Esophagus muscularis mucosa (tissue), 4 donors: ENCODE measurements at regions not wholly inside any gene's neighbourhood (a gene's known extent, or its start where the extent isn't known, plus 50 kb on each side); places are given as distances from the start of the nearest gene placed in this dataset.

Experiments used
- DNase-seq: peaks from one replicate; pipeline ENCODE4 v3.0.0-alpha.2; 2017; ENCODE audit errors: extremely low spot score
- H3K27ac ChIP-seq, 4 donors: fragments of 200-600 bp; sonication (generic); replicated peaks in 1 of 4; 1 replicate in 3 of 4; 2 replicates in 1 of 4; pipeline ENCODE4 v1.5.1; 2016 to 2019; ENCODE audit warnings: mild to moderate bottlenecking in 1 of 4
- H3K27me3 ChIP-seq, 4 donors: fragments of 200-600 bp; sonication (generic); one replicate each; pipeline versions ENCODE4 v1.5.1 to v1.6.0; 2016 to 2019
- H3K36me3 ChIP-seq, 4 donors: fragments of 200-600 bp; sonication (generic); one replicate each; pipeline ENCODE4 v1.5.1; 2016 to 2019
- H3K4me1 ChIP-seq, 4 donors: fragments of 200-600 bp; sonication (generic); one replicate each; pipeline ENCODE4 v1.5.1; 2016 to 2019
- H3K4me3 ChIP-seq, 4 donors: fragments of 200-600 bp; sonication (generic); 1 replicate in 2 of 4; 2 replicates in 2 of 4; pipeline ENCODE4 v1.5.1; 2016 to 2019; ENCODE audit warnings: mild to moderate bottlenecking in 4 of 4, moderate library complexity in 1 of 4
- H3K9me3 ChIP-seq, 4 donors: fragments of 200-600 bp; sonication (generic); 1 replicate in 3 of 4; 2 replicates in 1 of 4; pipeline ENCODE4 v1.5.1; 2016 to 2019
- EP300 ChIP-seq: sonication (generic); formaldehyde crosslinking; IDR thresholded peaks from one replicate; pipeline ENCODE4 v1.6.1; 2017; ENCODE audit warnings: antibody characterized with exemption
- POLR2A ChIP-seq: fragments of 450-650 bp; IDR thresholded peaks from one replicate; pipeline ENCODE4 v1.6.1; 2017; ENCODE audit warnings: antibody characterized with exemption, moderate library complexity, mild to moderate bottlenecking, low read depth
- POLR2AphosphoS5 ChIP-seq, 2 donors: sonication (generic); formaldehyde crosslinking; IDR thresholded peaks; one replicate each; pipeline ENCODE4 v1.6.1; 2017; ENCODE audit warnings: antibody characterized with exemption in 2 of 2
- WGBS: methylation state at CpG from one replicate; pipeline ENCODE4 v1.1.5; 2018; 5-methylcytosine and 5-hydroxymethylcytosine counted together
- intact Hi-C: fragments of 100-400 bp; cut with DNase I; formaldehyde crosslinking; loops from one replicate; pipeline ENCODE4 v1.15.1; 2023
- TF ChIP-seq, protein P1 (sequence below), 3 experiments: fragments of 200-600 bp in 2 of 3; fragments of 450-650 bp in 1 of 3; sonication (generic) in 2 of 3; IDR thresholded peaks; one replicate each; pipeline ENCODE4 v1.5.1; 2017 to 2019; ENCODE audit warnings: antibody characterized with exemption in 3 of 3, mild to moderate bottlenecking in 2 of 3, moderate library complexity in 1 of 3

DNA sequence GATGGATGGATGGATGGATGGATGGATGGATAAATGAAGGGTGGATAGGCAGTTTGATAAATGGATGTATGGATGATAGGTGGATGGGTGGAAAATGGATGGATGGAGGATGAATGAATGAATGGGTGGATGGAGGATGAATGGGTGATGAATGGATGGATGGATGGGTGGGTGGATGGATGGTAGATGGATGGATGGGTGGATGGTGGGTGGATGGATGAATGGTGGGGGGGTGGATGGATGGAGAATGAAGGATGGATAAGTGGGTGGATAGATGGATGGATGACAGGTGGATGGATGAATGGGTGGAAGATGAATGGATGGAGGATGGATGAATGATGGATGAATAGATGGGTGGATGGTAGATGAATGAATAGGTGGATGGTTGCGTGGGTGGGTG, 70.1 kb upstream of the BCO1 start:
- Histone ChIP-seq H3K27ac (no peak overlapping the region), H3K9me3 (no peaks in the 10 kb centered on the region), H3K36me3 (no peaks in the 10 kb centered on the region), H3K27me3 (no peaks in the 10 kb centered on the region), H3K4me1 (no peaks in the 10 kb centered on the region), H3K4me3 (no peak overlapping the region)
- intact Hi-C loops = no loop called here
- 97% methylated on average over 1 of the region's 1 CpG for WGBS
- DNase-seq = no peak
- TF ChIP-seq POLR2AphosphoS5 (IDR thresholded peaks at IDR 0.05) = no peak
- no peak for TF ChIP-seq POLR2A
- TF ChIP-seq, protein P1, sequence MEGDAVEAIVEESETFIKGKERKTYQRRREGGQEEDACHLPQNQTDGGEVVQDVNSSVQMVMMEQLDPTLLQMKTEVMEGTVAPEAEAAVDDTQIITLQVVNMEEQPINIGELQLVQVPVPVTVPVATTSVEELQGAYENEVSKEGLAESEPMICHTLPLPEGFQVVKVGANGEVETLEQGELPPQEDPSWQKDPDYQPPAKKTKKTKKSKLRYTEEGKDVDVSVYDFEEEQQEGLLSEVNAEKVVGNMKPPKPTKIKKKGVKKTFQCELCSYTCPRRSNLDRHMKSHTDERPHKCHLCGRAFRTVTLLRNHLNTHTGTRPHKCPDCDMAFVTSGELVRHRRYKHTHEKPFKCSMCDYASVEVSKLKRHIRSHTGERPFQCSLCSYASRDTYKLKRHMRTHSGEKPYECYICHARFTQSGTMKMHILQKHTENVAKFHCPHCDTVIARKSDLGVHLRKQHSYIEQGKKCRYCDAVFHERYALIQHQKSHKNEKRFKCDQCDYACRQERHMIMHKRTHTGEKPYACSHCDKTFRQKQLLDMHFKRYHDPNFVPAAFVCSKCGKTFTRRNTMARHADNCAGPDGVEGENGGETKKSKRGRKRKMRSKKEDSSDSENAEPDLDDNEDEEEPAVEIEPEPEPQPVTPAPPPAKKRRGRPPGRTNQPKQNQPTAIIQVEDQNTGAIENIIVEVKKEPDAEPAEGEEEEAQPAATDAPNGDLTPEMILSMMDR (IDR thresholded peaks at IDR 0.05) = no peak
- no peak for TF ChIP-seq EP300

DNA sequence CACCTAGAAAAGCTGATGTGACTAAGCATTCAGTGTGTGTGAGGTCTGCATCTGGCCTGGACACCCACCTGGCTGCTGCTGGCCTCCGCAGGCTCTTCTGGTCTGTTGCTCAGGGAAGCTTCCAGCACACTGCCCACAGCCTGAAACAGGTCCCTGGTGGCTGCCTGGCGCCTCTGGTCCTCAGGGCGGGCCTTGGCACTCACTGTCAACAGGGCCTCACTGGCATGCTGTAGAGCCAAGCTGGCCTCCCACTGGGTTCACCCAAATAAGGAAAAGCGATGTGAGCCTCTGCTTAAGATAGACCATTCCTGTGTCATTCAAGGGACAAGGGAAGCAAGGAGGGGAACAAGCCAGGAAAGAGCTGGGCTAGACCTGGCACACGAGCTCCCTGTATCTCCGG, 70.6 kb upstream of the BCO1 start:
- no peak for TF ChIP-seq POLR2A
- intact Hi-C loops = no loop called here
- no peak overlapping the region for H3K4me3 ChIP-seq
- H3K9me3 ChIP-seq = no peaks in the 10 kb centered on the region
- WGBS = 70% methylated on average over 2 of the region's 6 CpGs
- H3K27ac ChIP-seq = no peak overlapping the region
- no peaks in the 10 kb centered on the region for H3K36me3 ChIP-seq
- no peak for DNase-seq
- H3K27me3 ChIP-seq = no peaks in the 10 kb centered on the region
- H3K4me1 ChIP-seq = no peaks in the 10 kb centered on the region

DNA sequence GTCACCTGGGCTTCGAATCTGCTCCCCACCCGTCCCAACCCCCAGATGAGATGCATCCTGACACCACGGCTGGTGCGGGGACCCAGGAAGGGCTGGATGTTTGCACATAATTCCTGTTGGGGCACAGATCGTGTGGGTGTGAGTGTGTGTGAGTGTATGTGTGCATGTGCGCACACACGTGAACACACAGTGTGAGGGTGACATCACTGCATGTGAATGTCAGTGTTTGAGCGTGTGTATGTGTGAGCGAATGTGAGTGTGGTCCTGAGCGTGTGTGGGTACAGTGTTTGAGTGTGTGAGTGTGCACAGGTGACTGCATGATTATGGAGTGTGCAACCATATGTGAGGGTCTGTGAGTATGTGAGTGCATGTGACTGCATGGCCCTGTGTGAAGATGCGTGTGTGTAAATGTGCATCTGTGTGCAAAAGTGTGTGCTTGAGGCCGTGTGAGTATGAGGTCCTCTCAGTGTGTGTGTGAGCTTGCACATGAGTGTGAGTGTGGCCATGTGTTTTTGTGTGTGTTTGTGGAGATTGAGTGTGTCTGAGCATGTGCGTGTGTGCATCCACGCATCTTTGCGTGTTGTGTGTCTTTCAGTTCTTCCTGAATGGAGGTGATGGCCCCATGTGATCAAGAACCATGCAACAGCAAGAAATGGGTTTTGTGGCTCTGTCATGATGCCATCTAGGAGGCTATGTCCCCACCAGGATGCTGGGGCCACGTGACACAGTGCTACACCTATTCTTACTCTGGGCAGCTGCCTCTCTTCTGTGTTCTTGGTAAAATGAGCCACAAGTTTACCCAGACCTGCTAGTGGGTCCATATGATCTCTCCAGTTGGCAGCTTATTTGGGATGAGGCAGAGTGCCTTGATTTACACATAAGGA, 70.5 kb upstream of the GCSH start:
- no peak for TF ChIP-seq POLR2AphosphoS5 (IDR thresholded peaks at IDR 0.05)
- TF ChIP-seq POLR2A = no peak
- TF ChIP-seq, protein P1 (IDR thresholded peaks at IDR 0.05) = no peak
- no peak for TF ChIP-seq EP300
- intact Hi-C loops = no loop called here
- Histone ChIP-seq H3K36me3 (no peaks in the 10 kb centered on the region), H3K4me1 (no peaks in the 10 kb centered on the region), H3K4me3 (no peak overlapping the region), H3K9me3 (no peaks in the 10 kb centered on the region), H3K27me3 (no peaks in the 10 kb centered on the region), H3K27ac (no peak overlapping the region)
- DNase-seq = no peak
- WGBS = 87% methylated on average over 11 of the region's 16 CpGs

DNA sequence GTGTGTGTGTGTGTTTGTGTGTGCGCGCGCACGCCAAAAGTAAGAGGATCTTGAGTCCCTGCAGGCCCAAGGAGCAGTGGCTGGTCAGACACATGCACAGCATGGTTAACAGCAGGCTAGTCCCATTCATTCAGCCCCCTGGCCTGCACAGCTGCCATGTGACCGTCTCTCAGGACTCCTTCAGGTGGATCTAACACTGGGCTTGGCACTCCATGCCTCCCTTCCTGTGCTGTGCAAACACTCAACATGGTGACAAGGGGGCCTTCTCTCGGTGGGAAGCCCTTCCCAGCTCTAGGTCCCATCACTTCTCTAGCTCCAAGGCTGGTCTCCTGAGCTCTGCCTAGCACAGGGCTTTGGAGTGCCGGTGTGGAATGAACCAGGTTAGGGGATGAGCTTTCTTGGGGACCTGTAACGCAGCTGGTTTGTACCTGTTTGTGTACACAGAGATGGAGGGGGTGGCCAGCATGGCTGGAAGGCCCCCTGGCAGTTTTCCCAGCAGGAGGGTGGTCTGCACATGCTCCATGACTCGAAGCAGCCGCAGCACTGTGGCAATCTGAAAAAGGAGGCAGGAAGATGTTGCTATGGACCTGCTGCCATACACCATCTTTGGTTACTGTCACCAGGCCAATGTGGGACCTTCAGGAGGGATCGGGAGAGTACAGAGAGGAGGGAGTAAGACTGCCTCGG, 69.4 kb upstream of the GCSH start:
- Histone ChIP-seq H3K9me3 (peaks cover 0 to 3% (median 0%) of the 10 kb centered on the region in 4 donors), H3K36me3 (no peaks in the 10 kb centered on the region), H3K4me1 (no peaks in the 10 kb centered on the region), H3K27me3 (no peaks in the 10 kb centered on the region), H3K4me3 (no peak overlapping the region), H3K27ac (no peak overlapping the region)
- 81% methylated on average over 10 of the region's 12 CpGs for WGBS
- TF ChIP-seq POLR2A = no peak
- no peak for TF ChIP-seq EP300
- TF ChIP-seq, protein P1 (IDR thresholded peaks at IDR 0.05) = no peak
- TF ChIP-seq POLR2AphosphoS5 (IDR thresholded peaks at IDR 0.05) = no peak
- no peak for DNase-seq
- intact Hi-C loops = no loop called here

DNA sequence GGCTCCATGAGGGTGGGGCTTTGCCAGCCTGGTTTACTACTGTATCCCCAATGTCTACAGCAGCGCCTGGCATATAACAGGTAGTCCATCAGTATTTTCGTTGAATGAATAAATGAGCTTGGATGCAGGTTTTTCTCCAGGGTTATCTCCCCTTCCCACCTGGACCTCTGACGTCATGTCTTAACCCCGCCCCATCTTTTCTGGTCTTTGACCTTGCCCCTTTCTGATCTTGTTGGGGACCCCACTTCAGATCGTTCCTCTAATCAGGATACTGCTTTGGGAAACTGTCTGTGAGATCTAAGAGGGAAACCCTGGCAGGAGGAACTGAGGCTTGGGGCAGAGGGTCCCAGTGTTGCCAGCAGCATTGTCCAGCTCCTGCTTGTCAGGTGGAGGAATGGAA, 68.8 kb upstream of the GCSH start:
- TF ChIP-seq POLR2A = no peak
- TF ChIP-seq POLR2AphosphoS5 (IDR thresholded peaks at IDR 0.05) = no peak
- TF ChIP-seq, protein P1 (IDR thresholded peaks at IDR 0.05) = no peak
- no peak for TF ChIP-seq EP300
- intact Hi-C loops = no loop called here
- no peak for DNase-seq

More for the DNA sequence above, 68.8 kb upstream of the GCSH start:
- H3K36me3 ChIP-seq = no peaks in the 10 kb centered on the region
- no peak overlapping the region for H3K4me3 ChIP-seq
- 69% methylated on average over 5 of the region's 5 CpGs for WGBS
- no peaks in the 10 kb centered on the region for H3K27me3 ChIP-seq
- H3K27ac ChIP-seq = no peak overlapping the region
- peaks cover 0 to 3% (median 0%) of the 10 kb centered on the region in 4 donors for H3K9me3 ChIP-seq
- H3K4me1 ChIP-seq = no peaks in the 10 kb centered on the region
